Mammary epithelial cell (primary cell): ENCODE measurements at regions not wholly inside any gene's neighbourhood (a gene's known extent, or its start where the extent isn't known, plus 50 kb on each side); places are given as distances from the start of the nearest gene placed in this dataset.

Source experiments
- CTCF ChIP-seq, 2 donors: IDR thresholded peaks in 1 of 2; conservative IDR thresholded peaks in 1 of 2; 2 replicates each; pipeline ENCODE4 v1.5.1; 2011 to 2012; ENCODE audit warnings: inconsistent platforms in 2 of 2, low read length in 2 of 2, mild to moderate bottlenecking in 2 of 2, control low read depth in 1 of 2, low read depth in 1 of 2; ENCODE audit not compliant: insufficient read depth in 1 of 2; ENCODE audit errors: extremely low read depth in 1 of 2
- EZH2 ChIP-seq: IDR thresholded peaks from 2 replicates; pipeline ENCODE4 v1.6.1; 2012; ENCODE audit warnings: low read length, inconsistent platforms, borderline replicate concordance

- no peak for TF ChIP-seq EZH2
- TF ChIP-seq CTCF (conservative IDR thresholded peaks at IDR 0.05 in 1 of 2, IDR thresholded peaks at IDR 0.05 in 1 of 2; ENCODE audit: extremely low read depth in 1 of 2, insufficient read depth in 1 of 2, low read depth in 1 of 2, low read length in 2 of 2) = no peak
These were observed 85.8 kb upstream of the SPATA13 start for GRCh38 chr13:24074678-24075077.
